ENCODE measurements at regions not wholly inside any gene's neighbourhood (a gene's known extent, or its start where the extent isn't known, plus 50 kb on each side); places are given as distances from the start of the nearest gene placed in this dataset.

DNA sequence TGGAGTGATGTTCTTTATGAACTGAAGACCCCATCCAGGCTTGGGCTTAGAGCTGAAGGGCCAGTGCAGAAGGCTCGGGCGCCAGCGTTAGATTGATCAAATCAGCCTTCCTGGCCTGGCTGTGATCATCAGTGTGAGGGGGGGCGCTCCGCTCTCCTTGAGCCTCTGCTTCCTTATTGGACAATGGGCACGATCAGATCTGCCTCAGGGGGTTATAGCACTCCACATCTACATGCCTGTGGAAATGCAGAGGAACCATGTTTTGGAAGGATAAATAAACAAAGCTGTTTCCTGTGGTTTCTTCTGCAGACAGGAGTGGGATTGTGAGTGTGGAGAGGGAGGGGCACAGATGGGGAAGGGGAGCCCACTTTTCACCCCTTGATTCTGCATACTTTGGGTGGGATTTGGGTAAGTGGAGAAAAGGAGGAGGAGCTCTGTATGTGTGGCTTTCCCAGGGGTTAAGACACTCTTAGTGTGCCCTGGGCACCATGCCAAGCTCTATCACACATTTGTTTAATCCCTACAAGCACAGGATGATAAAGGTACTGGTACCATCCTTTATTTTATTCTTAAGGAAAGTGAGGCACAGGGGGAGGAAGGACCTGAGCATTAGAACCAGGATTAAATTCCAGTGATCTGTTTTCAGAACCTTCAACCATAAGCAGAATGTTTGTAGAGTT, 150.5 kb downstream of the EN1 start:
- DNase-seq = no peak

DNA sequence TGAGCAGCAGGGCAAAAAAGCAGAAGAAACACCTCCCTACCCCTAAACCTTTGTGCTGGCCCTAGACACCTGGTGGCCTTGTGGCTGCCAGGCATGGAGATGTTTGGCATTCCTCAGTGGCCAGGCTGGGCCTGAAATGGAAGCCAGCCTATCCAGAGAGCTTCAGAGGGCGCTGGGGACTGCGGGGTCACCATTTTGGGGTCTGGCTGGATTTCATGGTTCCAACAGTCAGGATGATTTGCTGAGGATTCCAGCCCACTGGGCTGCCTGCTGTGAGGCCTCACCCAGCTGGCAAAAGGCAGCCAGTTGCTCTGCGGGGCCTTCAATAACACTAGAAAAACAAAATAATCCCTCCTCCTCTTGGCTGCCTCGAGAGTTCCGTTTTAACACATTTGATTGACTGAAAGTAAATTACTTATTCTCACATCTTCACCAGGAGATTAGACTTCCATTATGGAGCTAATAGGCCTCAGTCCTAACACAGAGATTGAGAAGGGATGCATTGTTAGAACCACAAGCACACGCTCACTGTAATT, 154.1 kb downstream of the EN1 start:
- DNase-seq = no peak

DNA sequence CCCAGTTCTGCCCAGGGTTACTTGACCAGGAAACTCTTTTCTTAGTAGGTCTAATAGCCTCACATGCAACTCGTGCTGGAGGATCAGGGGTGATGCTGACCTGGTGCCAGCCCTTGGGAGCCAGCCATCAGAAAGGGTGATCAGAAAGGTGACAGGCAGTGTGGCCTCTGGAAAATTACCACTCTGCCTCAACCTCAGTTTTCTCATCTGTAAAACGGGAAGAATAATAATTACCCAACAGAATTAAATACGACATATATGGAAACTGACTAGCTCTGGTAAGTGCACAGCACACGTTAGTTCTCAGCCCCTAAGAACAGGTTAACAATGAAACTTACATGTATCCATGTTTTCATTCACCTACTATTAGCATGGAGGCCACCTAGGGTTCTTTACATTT, 157.6 kb downstream of the EN1 start:
- DNase-seq = no peak

DNA sequence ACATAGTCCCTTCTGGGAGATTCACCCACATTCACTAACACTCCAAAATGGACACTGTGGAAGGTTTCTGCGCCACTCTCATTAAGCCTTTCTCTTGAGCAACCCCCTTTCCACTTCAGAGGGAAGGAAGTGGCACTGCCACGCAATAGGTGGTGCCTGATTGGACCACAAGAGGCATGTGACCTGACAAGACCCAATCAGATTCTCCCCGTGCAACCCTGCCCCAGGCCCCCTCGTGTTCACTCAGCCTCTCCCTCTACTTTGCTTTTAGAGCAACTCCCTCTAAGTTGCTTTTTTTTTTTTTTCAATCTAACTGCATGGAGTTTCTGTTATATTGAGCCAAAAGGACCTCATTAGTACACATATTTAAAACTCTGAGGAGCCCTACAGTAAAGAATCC, 158.0 kb downstream of the EN1 start:
- no peak for DNase-seq

DNA sequence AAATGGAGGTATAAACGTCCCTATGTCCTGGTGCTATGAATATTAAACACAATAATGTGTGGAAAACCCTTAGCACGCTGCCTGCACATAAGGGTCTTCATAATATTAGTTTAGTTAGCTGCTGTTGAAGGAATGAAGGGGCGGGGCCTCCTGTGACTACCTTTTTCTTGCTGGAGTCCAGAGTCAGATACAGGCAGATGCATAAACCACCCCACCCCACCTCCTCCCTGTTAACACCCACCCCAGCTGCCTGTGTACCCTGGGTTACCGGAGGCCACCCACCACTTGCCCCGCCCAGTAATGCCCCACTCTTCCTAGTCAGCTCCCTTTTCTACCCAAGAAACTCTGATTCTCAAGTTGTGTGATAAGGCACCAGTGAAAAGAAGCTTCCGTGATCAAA, 158.4 kb downstream of the EN1 start:
- no peak for DNase-seq

DNA sequence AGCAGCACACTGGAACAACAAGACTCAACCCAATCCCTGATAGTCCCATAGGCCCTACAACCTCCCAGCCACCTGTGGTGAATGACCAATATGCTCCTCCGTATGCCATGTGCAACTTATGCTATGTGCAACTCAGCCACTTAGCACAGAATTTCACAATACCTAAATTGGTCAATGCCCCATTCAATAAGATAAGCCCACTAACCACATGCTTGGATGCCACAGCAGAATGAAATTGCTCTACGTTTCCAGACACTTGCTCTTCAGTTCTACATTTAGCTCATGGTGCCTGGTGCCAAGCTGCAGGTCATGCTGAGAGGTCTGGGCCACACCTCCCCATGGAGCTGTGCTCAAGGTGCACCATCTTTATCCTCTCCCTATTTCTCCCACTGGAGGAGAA, 159.8 kb downstream of the EN1 start:
- DNase-seq = no peak

DNA sequence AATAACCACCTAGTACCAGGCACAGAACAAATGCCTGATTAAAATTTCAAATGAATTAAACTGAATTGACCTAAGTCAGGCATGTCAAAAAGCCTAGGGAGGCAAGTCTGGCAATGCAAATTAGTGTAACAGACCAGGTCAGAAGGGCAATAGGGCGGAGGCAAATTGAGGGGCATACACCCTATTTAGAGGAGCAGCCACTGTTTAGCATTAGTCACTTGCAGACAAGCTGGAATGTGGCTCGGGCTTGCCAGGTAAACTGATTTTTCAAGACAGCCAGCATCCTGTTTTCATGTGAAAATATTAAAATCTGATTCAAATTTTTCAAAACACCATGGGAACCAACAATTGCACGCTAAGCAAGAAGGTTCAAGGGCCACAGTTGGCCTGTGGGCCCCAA, 160.3 kb downstream of the EN1 start:
- DNase-seq = no peak

DNA sequence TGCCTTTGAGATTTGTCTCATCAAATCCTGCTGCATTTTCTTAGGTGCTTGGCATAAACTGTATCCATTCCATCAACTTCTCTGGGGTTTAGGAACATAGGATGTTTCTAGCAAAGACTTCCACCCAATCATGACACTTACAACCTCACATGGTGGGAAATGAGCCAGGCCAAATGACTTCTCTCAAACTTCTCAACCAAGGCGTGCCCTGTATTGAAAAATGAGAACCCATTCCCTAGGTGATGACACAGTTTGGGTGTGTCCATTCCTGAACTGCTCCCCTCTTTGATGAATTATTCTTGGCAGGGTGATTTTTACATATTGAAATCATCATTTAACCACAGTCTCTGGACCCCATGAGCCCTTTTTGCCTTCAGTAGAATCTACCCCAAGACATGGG, 161.1 kb downstream of the EN1 start:
- no peak for DNase-seq

DNA sequence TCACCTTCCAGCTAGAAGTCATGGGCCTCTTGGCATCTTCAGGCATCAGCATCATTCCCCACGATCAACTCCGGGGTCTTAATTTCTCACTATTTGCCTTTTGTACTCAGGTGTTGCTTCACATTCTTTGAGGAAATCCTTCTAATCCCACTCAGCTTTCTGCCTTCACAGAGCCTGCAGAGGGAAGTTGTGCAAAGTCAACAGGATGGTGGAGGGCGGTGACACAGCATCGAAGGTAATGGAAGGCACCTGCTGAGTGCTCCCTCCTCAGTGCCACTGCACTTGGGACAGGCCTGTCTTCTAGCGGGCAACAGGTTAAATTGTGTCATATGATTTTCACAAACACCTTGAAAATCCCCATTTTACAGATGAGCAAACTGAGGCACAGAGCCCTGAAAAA, 164.0 kb downstream of the EN1 start:
- no peak for DNase-seq

DNA sequence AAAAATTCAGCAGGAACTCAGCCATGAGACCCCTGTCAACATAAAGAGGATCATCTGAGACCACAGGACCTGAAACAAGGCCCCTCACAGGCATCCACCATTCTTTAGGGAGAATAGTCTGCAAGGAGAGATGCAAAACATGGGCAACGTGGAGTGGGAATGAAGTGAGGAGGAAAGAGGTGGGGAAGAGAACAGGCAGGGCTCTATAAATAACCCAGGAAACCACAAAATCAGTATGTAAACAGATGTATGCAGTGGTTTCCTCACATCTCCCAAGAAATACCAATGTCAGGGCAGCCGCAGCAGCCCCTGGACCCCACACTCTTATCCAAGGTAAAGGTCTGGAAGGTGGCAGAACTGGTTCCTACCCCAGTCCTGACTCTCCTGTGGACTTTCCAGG, 168.5 kb downstream of the EN1 start:
- no peak for DNase-seq

DNA sequence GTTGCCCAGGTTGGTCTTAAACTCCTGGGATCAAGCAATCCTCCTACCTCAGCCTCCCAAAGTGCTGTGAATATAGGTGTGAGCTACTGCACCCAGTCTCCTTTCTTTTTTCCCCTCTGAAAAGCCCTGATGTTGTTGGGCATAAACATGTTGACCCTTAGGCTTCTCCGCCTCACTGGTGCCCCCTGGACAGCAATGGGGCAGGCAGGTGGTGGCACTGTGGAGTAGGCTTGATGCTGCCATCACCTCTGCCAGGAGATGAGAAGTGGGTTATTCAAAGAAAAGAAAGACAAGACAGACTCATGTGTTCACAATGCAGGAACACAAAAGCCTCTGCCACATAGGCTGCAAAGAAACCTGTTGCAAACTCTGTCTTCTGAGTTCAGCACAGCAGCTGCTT, 169.9 kb downstream of the EN1 start:
- DNase-seq = no peak

DNA sequence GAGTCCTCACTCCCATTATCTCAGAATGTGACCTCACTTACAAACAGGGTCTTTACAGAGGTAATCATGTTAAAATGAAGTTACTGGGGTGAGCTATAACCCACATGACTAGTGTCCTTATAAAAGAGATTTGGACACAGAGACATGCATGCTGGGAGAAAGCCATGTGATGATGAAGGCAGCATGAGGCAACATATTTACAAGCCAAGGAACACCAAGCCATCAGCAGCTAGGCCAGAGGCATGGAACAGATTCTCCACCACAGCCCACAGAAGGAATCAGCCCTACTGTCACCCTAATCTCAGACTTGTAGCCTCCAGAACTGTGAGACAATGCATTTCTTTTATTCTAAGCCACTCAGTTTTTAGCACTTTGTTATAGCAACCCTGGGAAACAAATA, 171.9 kb downstream of the EN1 start:
- DNase-seq = no peak

DNA sequence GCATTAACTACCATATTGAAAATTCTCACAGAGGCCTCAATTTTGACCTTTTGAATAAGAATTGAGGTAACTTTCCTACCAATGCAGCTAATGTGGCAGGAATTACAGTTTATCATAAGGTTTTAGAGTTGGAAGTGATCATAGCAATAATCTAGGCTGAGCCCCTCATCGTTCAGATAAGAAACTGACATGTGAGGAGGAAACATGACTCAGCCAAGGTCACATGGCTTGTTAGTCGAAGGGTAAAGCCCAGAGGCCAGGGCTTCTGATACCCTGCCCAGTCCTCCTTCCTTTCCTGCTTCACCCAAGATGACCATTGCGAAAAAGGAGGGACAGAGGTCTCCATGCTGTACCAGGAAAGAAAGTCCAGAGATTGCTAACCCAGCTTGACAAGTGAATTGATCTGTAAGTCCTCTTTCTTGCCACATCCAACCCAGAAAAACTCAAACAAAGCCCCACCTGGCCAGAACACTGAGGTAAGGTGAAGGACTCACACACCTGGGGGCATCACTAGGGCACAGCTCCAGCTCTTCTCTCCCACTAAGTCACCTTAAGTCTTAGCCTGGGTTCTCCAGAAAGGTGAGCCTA, 174.8 kb downstream of the EN1 start:
- DNase-seq = no peak

DNA sequence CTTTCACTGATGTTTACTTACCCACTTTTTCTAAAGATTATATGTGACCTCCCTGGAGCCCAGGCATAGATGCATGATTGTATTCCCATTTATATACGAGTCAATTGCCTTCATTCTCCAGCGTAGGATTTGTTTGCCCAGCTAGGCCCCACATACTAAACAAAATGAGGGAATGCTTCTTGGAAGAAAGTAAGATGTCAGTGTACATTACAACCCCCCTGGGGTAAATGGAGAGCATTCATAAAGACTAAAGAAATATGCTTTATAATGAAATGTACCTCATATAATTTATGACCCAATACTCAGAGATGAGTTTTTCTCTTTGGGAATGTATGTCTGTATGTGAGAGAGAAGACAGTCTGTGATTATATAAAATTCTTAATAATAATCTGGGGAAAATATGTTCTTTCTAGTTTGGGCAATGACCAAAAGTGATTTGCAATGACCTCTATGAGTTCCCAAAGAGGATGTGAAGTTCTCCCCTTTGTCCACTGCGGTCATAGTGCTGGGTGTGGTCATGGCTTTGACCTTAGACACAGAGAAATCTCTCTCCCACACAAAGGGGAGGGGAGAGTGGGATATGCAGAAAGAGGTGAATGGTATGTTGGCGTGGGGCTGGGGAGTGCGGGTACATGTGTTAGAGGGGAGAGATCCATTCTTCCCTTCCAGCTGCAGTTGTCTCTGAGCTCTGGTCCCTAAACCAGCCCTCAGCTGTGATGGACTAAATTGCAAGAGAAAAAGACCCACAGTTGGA, 175.6 kb downstream of the EN1 start:
- DNase-seq = no peak

DNA sequence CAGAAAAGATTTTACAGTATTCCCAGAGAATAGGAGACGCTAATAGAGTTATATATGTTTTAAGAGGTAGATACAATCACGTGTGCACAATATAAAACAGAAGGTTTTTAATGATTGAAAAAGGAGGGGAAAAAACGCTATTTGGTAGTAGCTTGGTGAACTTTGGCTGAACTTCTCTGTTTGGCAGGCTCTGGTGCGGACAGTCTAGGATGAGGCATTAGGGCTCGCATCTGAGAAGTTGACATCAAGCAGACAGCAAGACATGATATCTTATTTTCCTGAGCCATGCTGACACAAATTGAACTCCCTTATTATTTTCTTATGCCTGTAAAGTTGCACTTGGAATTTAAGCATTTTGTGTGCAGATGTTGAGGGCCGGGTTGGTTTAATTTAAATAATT, 176.6 kb downstream of the EN1 start:
- DNase-seq = no peak

DNA sequence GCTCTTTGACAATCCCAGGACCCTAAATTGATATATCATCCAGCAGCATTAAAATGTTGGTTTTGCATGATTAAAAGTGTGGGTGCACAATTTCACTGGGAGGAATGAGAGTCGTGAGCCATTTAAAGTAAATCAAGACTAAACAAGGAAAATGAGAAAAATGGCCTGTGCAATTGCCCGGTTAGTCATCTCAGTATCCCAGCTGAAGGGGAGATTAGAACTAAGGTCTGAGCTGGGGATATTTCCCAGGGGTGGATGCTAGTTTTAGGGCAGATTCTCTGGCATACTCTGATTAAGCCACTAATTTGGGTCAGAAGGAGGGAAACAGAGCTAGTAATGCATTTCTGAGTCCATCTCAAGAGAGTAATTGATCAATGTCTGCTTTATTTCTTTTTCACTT, 177.2 kb downstream of the EN1 start:
- DNase-seq = no peak

DNA sequence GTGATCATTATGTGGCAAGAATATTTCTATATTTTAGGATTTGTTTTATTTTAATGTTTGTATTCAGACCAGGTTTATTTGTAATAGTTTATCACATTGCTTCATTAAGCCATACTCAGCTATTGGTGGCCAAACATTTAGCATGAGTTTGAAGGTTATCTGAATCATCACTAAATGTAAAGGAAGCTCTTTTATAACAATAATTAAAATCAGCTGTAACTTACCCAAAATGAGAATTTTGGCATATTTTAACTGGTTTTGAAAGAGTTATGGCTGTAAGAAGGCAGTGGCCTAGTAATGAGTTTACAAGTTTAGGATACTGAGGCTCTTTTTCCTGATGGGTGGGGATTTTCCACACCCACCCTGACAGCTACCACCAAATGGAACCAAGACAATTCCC, 177.8 kb downstream of the EN1 start:
- DNase-seq = no peak

DNA sequence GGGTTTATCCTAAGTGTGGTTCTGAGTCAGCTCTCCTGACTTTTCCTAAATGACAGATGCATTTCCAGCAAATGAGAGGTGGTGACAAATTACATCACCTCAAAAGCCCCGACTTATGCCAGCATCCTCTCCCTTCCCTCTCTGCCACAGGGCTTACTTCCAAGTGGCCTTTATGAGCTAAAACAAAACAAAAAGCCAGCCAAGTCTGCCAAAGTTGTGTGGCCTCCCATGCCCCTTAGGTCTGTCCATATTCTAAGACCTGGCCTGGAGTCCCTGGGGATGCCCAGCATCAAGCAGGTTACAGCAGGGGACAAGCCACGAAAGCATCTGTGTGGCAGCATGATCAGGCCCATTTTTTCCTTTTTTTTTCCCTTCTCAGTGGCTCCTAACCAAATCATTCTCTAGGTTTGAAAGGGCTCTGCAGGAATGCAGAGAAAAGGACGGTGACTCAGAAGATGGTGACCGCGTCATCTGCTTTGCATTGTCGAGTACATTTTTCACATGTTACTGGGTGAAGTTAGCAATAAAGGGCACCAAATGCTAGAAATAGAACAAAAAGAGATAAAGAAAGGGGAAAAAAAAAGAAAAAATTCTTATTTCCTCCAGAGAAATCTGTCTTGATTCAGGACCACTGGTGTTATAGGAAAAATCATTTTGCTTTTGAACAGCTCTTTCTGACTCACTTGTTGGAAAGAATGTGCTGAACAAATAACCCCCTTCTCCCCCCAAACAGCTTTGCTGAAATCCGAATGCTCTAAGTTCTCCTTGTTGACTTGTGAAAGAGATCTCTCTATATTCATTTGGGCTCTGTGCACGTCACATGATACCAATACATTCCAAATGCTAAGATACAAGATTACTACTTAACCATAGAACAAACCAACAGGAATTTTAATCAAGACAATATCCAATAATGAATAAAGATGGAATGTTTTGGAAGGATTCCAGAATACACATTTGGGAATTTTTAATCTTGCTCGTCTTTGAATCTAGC, 178.7 kb downstream of the EN1 start:
- no peak for DNase-seq

DNA sequence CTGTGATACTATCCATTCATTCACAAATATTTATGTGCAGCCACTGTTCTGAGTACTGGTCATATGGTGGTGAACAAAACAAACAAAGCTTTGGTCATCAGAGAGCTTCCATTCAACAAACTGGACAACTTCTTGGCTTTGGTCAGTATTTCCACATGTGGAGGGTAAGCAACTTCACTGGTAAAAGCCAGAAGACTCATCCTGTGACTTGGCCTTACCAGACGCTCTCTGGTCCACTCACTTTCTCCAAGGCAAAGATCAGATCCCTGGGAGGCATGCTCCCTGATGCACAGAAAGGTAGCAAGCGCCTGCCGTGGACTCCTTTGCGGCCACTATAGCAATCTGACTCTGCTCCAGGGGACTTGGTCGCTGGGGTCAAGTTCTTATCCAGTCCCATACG, 179.5 kb downstream of the EN1 start:
- no peak for DNase-seq

DNA sequence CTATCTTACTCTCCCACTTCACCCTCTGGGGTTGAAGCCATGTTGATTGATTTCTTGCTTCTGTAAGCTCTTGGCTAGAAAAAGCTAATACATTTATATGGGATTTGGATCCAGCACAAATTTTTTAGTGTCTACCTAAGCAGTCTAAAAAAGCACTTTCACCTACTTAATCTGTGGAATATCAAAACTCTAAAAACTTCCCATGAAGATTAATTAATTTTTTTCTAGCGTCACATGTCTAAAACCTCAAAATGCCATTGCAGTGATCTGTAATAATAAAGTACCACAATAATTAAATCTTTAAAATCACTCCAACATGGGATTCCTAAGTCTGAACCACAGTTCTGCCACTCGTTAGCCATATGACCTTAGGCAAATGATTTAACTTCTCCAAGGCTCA, 180.1 kb downstream of the EN1 start:
- DNase-seq = no peak

DNA sequence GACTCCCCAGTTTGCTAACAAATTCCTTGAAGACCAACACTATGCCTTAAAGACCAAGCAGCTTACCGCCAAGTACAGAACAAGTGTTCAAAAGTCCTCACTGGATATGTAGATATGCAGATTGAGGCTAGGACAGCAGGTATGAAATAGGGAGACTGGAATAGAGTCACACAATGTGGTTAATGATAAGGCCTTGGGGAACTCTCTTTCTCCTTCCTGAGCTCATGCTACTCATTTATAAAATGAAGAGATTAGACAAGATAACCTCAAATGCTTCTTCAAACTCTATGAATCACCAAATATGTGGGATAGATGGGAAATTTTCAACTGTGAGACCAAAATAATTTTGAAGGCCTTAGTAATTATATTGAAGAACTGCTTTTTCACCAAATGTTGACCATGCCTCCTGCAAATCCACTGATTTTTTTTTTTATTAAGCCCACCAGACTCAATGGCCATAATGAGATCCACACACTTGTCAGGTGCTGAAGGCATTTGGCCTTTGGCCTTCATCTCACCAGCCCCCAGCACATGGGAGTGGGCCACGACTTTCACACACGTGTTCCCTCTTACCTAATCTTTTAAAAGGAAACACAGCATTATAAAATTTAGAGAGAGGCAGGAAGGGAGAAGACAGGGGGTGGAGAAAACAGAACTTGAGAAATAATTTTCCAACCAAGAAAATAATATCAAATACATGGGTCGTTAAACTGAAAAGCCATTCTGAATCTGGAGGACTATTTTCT, 181.5 kb downstream of the EN1 start:
- no peak for DNase-seq

DNA sequence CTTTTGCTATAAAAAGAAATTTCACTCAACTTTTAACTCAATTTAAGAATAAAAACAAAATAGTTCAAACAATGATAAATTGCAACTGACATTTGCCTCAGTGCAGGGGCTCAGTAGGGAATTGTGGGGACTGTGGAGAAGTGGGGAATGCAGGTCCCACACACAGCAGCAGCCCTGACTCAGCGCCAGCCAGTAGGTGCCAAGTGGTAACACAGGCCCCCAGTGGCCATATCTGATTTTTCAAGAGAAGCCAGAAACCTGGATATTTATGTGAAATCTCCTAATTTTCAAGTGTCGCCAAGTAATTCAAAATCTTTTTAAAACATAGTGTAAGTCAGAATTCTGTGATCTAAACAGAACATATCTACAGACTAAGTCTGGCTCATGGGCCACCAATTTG, 186.3 kb downstream of the EN1 start:
- DNase-seq = no peak

Measured in NCI-H345 (cell line).